ENCODE measurements at regions not wholly inside any gene's neighbourhood (a gene's known extent, or its start where the extent isn't known, plus 50 kb on each side); places are given as distances from the start of the nearest gene placed in this dataset.

GRCh38 chr12:125276567-125276966 lies 211.3 kb downstream of the AACS start:
- no peaks in the 10 kb centered on the region for H3K27me3 ChIP-seq (ENCODE audit: insufficient read depth, low read length)
- no peaks in the 10 kb centered on the region; the same call in 1 of the 2 replicates for H3K36me3 ChIP-seq (ENCODE audit: insufficient read depth, low read depth, low read length)
- H3K4me3 ChIP-seq (ENCODE audit: low read length): no peak overlapping the region

GRCh38 chr12:125280482-125281377 lies 215.5 kb downstream of the AACS start:
- Histone ChIP-seq H3K36me3 (ENCODE audit: insufficient read depth, low read depth, low read length) (0 out of 2 replicates have a peak, but pooled peaks cover 3% of the 10 kb centered on the region), H3K9ac (ENCODE audit: low read depth, low read length) (peak overlapping the region; percentile 54; the same call in 1 of the 2 replicates), H3K4me1 (ENCODE audit: insufficient read depth, low read length) (peaks cover 4% of the 10 kb centered on the region; the same call in 1 of the 2 replicates), H3K9me3 (ENCODE audit: insufficient read depth, low read depth, low read length) (no peaks in the 10 kb centered on the region), H3K27ac (ENCODE audit: low read length) (peak overlapping the region; percentile 42), H3K27me3 (ENCODE audit: insufficient read depth, low read length) (no peaks in the 10 kb centered on the region), H3K4me3 (ENCODE audit: low read length) (peak overlapping the region; percentile 65)

More at GRCh38 chr12:125276567-125276966, 211.3 kb downstream of the AACS start:
- peaks cover 9% of the 10 kb centered on the region; the same call in 1 of the 2 replicates for H3K4me1 ChIP-seq (ENCODE audit: insufficient read depth, low read length)
- H3K9ac ChIP-seq (ENCODE audit: low read depth, low read length): no peak overlapping the region
- H3K9me3 ChIP-seq (ENCODE audit: insufficient read depth, low read depth, low read length): no peaks in the 10 kb centered on the region
- H3K27ac ChIP-seq (ENCODE audit: low read length): no peak overlapping the region

GRCh38 chr12:125282921-125283320 lies 217.7 kb downstream of the AACS start:
- Histone ChIP-seq H3K4me3 (ENCODE audit: low read length) (no peak overlapping the region), H3K9me3 (ENCODE audit: insufficient read depth, low read depth, low read length) (no peaks in the 10 kb centered on the region), H3K27ac (ENCODE audit: low read length) (no peak overlapping the region), H3K36me3 (ENCODE audit: insufficient read depth, low read depth, low read length) (0 out of 2 replicates have a peak, but pooled peaks cover 3% of the 10 kb centered on the region), H3K27me3 (ENCODE audit: insufficient read depth, low read length) (no peaks in the 10 kb centered on the region), H3K4me1 (ENCODE audit: insufficient read depth, low read length) (peaks cover 4% of the 10 kb centered on the region; the same call in 1 of the 2 replicates), H3K9ac (ENCODE audit: low read depth, low read length) (no peak overlapping the region)

- no peaks in the 10 kb centered on the region for H3K9me3 ChIP-seq (ENCODE audit: insufficient read depth, low read depth, low read length)
- no peak overlapping the region for H3K4me3 ChIP-seq (ENCODE audit: low read length)
- no peak overlapping the region for H3K27ac ChIP-seq (ENCODE audit: low read length)
- H3K4me1 ChIP-seq (ENCODE audit: insufficient read depth, low read length): peaks cover 4% of the 10 kb centered on the region; the same call in 1 of the 2 replicates
- H3K36me3 ChIP-seq (ENCODE audit: insufficient read depth, low read depth, low read length): 0 out of 2 replicates have a peak, but pooled peaks cover 3% of the 10 kb centered on the region
- H3K27me3 ChIP-seq (ENCODE audit: insufficient read depth, low read length): no peaks in the 10 kb centered on the region
- H3K9ac ChIP-seq (ENCODE audit: low read depth, low read length): no peak overlapping the region
Observed at GRCh38 chr12:125283521-125283920, 218.3 kb downstream of the AACS start.

GRCh38 chr12:125284087-125284486 lies 218.9 kb downstream of the AACS start:
- no peak overlapping the region for H3K9ac ChIP-seq (ENCODE audit: low read depth, low read length)
- no peaks in the 10 kb centered on the region for H3K9me3 ChIP-seq (ENCODE audit: insufficient read depth, low read depth, low read length)

GRCh38 chr12:125284945-125285685 lies 219.9 kb downstream of the AACS start:
- H3K9ac ChIP-seq (ENCODE audit: low read depth, low read length): no peak overlapping the region
- no peak overlapping the region for H3K27ac ChIP-seq (ENCODE audit: low read length)
- no peak overlapping the region for H3K4me3 ChIP-seq (ENCODE audit: low read length)
- H3K36me3 ChIP-seq (ENCODE audit: insufficient read depth, low read depth, low read length): 0 out of 2 replicates have a peak, but pooled peaks cover 3% of the 10 kb centered on the region
- H3K27me3 ChIP-seq (ENCODE audit: insufficient read depth, low read length): no peaks in the 10 kb centered on the region
- H3K9me3 ChIP-seq (ENCODE audit: insufficient read depth, low read depth, low read length): no peaks in the 10 kb centered on the region
- peaks cover 4% of the 10 kb centered on the region; the same call in 1 of the 2 replicates for H3K4me1 ChIP-seq (ENCODE audit: insufficient read depth, low read length)

More at GRCh38 chr12:125284087-125284486, 218.9 kb downstream of the AACS start:
- Histone ChIP-seq H3K4me1 (ENCODE audit: insufficient read depth, low read length) (peaks cover 4% of the 10 kb centered on the region; the same call in 1 of the 2 replicates), H3K4me3 (ENCODE audit: low read length) (no peak overlapping the region), H3K27ac (ENCODE audit: low read length) (no peak overlapping the region), H3K27me3 (ENCODE audit: insufficient read depth, low read length) (no peaks in the 10 kb centered on the region), H3K36me3 (ENCODE audit: insufficient read depth, low read depth, low read length) (0 out of 2 replicates have a peak, but pooled peaks cover 3% of the 10 kb centered on the region)

- no peak overlapping the region for H3K27ac ChIP-seq (ENCODE audit: low read length)
- H3K9ac ChIP-seq (ENCODE audit: low read depth, low read length): no peak overlapping the region
- peaks cover 4% of the 10 kb centered on the region; the same call in 1 of the 2 replicates for H3K4me1 ChIP-seq (ENCODE audit: insufficient read depth, low read length)
- no peaks in the 10 kb centered on the region for H3K27me3 ChIP-seq (ENCODE audit: insufficient read depth, low read length)
- no peaks in the 10 kb centered on the region for H3K9me3 ChIP-seq (ENCODE audit: insufficient read depth, low read depth, low read length)
- H3K4me3 ChIP-seq (ENCODE audit: low read length): no peak overlapping the region
- H3K36me3 ChIP-seq (ENCODE audit: insufficient read depth, low read depth, low read length): 0 out of 2 replicates have a peak, but pooled peaks cover 3% of the 10 kb centered on the region
Observed at GRCh38 chr12:125286005-125286727, 220.9 kb downstream of the AACS start.

GRCh38 chr12:125287155-125287847 lies 222.1 kb downstream of the AACS start:
- Histone ChIP-seq H3K36me3 (ENCODE audit: insufficient read depth, low read depth, low read length) (0 out of 2 replicates have a peak, but pooled peaks cover 3% of the 10 kb centered on the region), H3K27ac (ENCODE audit: low read length) (no peak overlapping the region), H3K9me3 (ENCODE audit: insufficient read depth, low read depth, low read length) (no peaks in the 10 kb centered on the region), H3K4me1 (ENCODE audit: insufficient read depth, low read length) (no peaks in the 10 kb centered on the region), H3K27me3 (ENCODE audit: insufficient read depth, low read length) (no peaks in the 10 kb centered on the region), H3K4me3 (ENCODE audit: low read length) (no peak overlapping the region), H3K9ac (ENCODE audit: low read depth, low read length) (no peak overlapping the region)

GRCh38 chr12:125288931-125289928 lies 224.0 kb downstream of the AACS start:
- H3K9ac ChIP-seq (ENCODE audit: low read depth, low read length): no peak overlapping the region

GRCh38 chr12:125289970-125290369 lies 224.7 kb downstream of the AACS start:
- Histone ChIP-seq H3K27ac (ENCODE audit: low read length) (no peak overlapping the region), H3K4me3 (ENCODE audit: low read length) (no peak overlapping the region), H3K9me3 (ENCODE audit: insufficient read depth, low read depth, low read length) (no peaks in the 10 kb centered on the region), H3K27me3 (ENCODE audit: insufficient read depth, low read length) (no peaks in the 10 kb centered on the region), H3K9ac (ENCODE audit: low read depth, low read length) (no peak overlapping the region), H3K36me3 (ENCODE audit: insufficient read depth, low read depth, low read length) (0 out of 2 replicates have a peak, but pooled peaks cover under 1% of the 10 kb centered on the region), H3K4me1 (ENCODE audit: insufficient read depth, low read length) (no peaks in the 10 kb centered on the region)

More at GRCh38 chr12:125288931-125289928, 224.0 kb downstream of the AACS start:
- H3K36me3 ChIP-seq (ENCODE audit: insufficient read depth, low read depth, low read length): 0 out of 2 replicates have a peak, but pooled peaks cover 3% of the 10 kb centered on the region
- H3K4me1 ChIP-seq (ENCODE audit: insufficient read depth, low read length): no peaks in the 10 kb centered on the region
- H3K27ac ChIP-seq (ENCODE audit: low read length): no peak overlapping the region
- no peaks in the 10 kb centered on the region for H3K27me3 ChIP-seq (ENCODE audit: insufficient read depth, low read length)
- no peak overlapping the region for H3K4me3 ChIP-seq (ENCODE audit: low read length)
- no peaks in the 10 kb centered on the region for H3K9me3 ChIP-seq (ENCODE audit: insufficient read depth, low read depth, low read length)

Measured in iPS-20b (cell line).